Lung (tissue), 11 donors: ENCODE measurements at regions not wholly inside any gene's neighbourhood (a gene's known extent, or its start where the extent isn't known, plus 50 kb on each side); places are given as distances from the start of the nearest gene placed in this dataset.

Source experiments
- ATAC-seq: fragments of 200-7000 bp; cut with Tn5 transposase; one replicate; pipeline ENCODE4 v1.9.1; 2020; ENCODE audit warnings: moderate number of reproducible peaks; ENCODE audit not compliant: insufficient read depth, low FRiP score
- DNase-seq, 3 donors: peaks; one replicate each; pipeline ENCODE4 v3.0.0-alpha.2; 2013 to 2017
- H3K27ac ChIP-seq, 2 donors: one replicate each; pipeline ENCODE4 v1.5.1; 2013; ENCODE audit warnings: mild to moderate bottlenecking in 2 of 2, moderate library complexity in 2 of 2, control low read depth in 1 of 2, inconsistent platforms in 1 of 2, low read depth in 1 of 2, low read length in 1 of 2
- H3K27me3 ChIP-seq, 3 donors: one replicate each; pipeline ENCODE4 v1.5.1; 2013; ENCODE audit warnings: low read length in 2 of 3; ENCODE audit not compliant: control insufficient read depth in 3 of 3, insufficient read depth in 3 of 3
- H3K36me3 ChIP-seq, 4 donors: one replicate each; pipeline ENCODE4 v1.5.1; 2013; ENCODE audit warnings: low read length in 4 of 4, mild to moderate bottlenecking in 1 of 4, moderate library complexity in 1 of 4; ENCODE audit not compliant: control insufficient read depth in 4 of 4, insufficient read depth in 4 of 4
- H3K4me1 ChIP-seq, 5 donors: one replicate each; pipeline ENCODE4 v1.5.1; 2013; ENCODE audit warnings: low read length in 5 of 5, mild to moderate bottlenecking in 2 of 5, moderate library complexity in 1 of 5; ENCODE audit not compliant: control insufficient read depth in 5 of 5, insufficient read depth in 5 of 5
- H3K4me3 ChIP-seq: one replicate; pipeline ENCODE4 v1.5.1; 2013; ENCODE audit warnings: mild to moderate bottlenecking, control low read depth, moderate library complexity
- H3K9ac ChIP-seq, 2 donors: one replicate each; pipeline ENCODE4 v1.5.1; 2013; ENCODE audit warnings: low read length in 2 of 2, control low read depth in 1 of 2; ENCODE audit not compliant: insufficient read depth in 1 of 2
- H3K9me3 ChIP-seq, 4 donors: one replicate each; pipeline ENCODE4 v1.5.1; 2013; ENCODE audit warnings: low read length in 3 of 4, mild to moderate bottlenecking in 1 of 4, moderate library complexity in 1 of 4; ENCODE audit not compliant: control insufficient read depth in 4 of 4, insufficient read depth in 3 of 4
- CTCF ChIP-seq: IDR thresholded peaks from 2 replicates; pipeline ENCODE4 v1.5.1; 2012; ENCODE audit warnings: mild to moderate bottlenecking; ENCODE audit errors: control extremely low read depth, extremely low read depth
- WGBS, 2 donors: extraction: QIAGEN DNeasy Blood & Tissue Kit; methylation state at CpG; one replicate each; pipeline ENCODE4 v1.1.7; 2013; 5-methylcytosine and 5-hydroxymethylcytosine counted together
- donor health status: control.
- donor health status: control.
- donor health status: Bipolar disorder and iron deficiency.
- donor health status: healthy.
- donor health status: DM: yes; HTN: yes; CAD: no.

- TF ChIP-seq CTCF, result no peak
- DNase-seq (no peak), ATAC-seq (no peak)
- Histone ChIP-seq H3K9me3 (no peaks in the 10 kb centered on the region), H3K4me1 (no peaks in the 10 kb centered on the region), H3K27me3 (peaks cover 0 to 13% (median 0%) of the 10 kb centered on the region in 3 donors), H3K9ac (no peak overlapping the region), H3K27ac (no peak overlapping the region), H3K36me3 (no peaks in the 10 kb centered on the region), H3K4me3 (no peak overlapping the region)
- 22 to 39% methylated on average over 1 of the region's 1 CpG for WGBS, 2 donors
Observed at GRCh38 chrX:46254641-46255040, 290.6 kb downstream of the ZNF674 start.

- Histone ChIP-seq H3K4me3 (no peak overlapping the region), H3K9me3 (no peaks in the 10 kb centered on the region), H3K4me1 (no peaks in the 10 kb centered on the region), H3K36me3 (no peaks in the 10 kb centered on the region), H3K27ac (no peak overlapping the region), H3K27me3 (peaks cover 0 to 10% (median 4%) of the 10 kb centered on the region in 3 donors), H3K9ac (no peak overlapping the region)
- ATAC-seq (no peak), DNase-seq (no peak)
- no peak for TF ChIP-seq CTCF
- 57 to 95% methylated on average over 3 of the region's 3 CpGs for WGBS, 2 donors
Observed at GRCh38 chrX:46251755-46252154, 293.5 kb downstream of the ZNF674 start.

- ATAC-seq, result no peak
- peaks cover 0 to 6% (median 4%) of the 10 kb centered on the region in 3 donors for H3K27me3 ChIP-seq
- DNase-seq, result no peak
- H3K36me3 ChIP-seq, result no peaks in the 10 kb centered on the region
- H3K9me3 ChIP-seq, result no peaks in the 10 kb centered on the region
- no peaks in the 10 kb centered on the region for H3K4me1 ChIP-seq
- H3K27ac ChIP-seq, result no peak overlapping the region
- no peak overlapping the region for H3K4me3 ChIP-seq
- no peak for TF ChIP-seq CTCF
- 68 to 92% methylated on average over 2 of the region's 2 CpGs for WGBS, 2 donors
- H3K9ac ChIP-seq, result no peak overlapping the region
Observed at GRCh38 chrX:46250151-46250550, 295.1 kb downstream of the ZNF674 start.

GRCh38 chrX:46247456-46247855, 297.8 kb downstream of the ZNF674 start:
- TF ChIP-seq CTCF, result no peak
- Histone ChIP-seq H3K9me3 (no peaks in the 10 kb centered on the region), H3K27ac (no peak overlapping the region), H3K36me3 (no peaks in the 10 kb centered on the region), H3K4me3 (no peak overlapping the region), H3K4me1 (no peaks in the 10 kb centered on the region), H3K27me3 (peaks cover 0 to 6% (median 4%) of the 10 kb centered on the region in 3 donors), H3K9ac (no peak overlapping the region)
- DNase-seq (no peak), ATAC-seq (no peak)
- 78 to 96% methylated on average over 4 of the region's 4 CpGs for WGBS, 2 donors
